ENCODE measurements at regions not wholly inside any gene's neighbourhood (a gene's known extent, or its start where the extent isn't known, plus 50 kb on each side); places are given as distances from the start of the nearest gene placed in this dataset.

DNA sequence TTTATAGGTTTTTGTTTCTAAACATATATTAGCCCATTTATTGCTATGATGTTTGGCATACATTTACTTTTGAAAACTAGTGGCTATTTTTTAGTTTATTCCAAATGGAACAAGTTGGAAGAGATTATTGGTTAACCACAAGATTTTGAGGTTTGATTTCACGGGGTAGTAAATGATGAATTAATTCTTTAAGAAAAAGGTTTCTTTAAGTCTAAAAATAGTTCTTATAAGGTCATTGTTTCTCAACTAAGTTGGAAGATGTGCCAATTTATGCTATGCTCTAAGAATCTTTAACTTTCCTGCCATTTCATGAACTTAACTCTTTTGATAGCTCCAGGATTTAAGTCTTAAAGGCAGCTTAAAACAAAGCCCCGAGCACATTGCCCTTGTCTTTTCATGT lies 183.8 kb downstream of the LMO4 start:
- DNase-seq: no peak

- DNase-seq: no peak
Observed at GRCh38 chr1:87513255-87513654, 184.6 kb downstream of the LMO4 start.

DNA sequence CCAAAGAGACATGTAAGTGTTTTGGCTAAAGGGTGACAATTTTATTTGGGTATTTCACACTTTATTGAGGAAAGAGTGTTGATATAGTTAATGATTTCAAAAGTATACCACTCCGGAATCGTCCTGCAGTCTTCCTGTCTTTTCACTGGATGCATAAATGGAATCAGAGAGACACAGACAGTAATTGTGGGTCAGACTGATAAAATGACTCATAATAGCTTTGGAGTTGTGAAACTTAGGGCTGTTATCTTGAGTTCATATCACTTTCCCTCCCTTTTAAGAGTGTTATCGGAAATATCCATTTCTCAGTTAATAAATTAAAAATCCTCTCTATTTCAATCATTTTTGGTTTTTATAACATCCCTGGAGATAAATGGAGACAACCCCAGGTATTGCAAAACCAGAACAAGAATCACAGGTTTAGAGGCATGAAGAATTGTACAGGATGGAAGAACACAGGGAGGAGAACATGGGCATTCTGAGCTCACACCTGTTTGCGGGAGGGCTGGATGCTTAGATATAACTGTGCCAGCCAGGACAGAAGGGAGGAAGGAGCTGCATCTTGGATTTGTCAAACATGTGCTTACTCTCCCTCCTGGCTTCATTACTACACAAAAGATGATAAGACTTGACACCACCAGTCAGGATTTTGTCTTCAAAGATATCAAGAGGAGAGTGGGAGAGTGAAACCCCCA lies 185.4 kb downstream of the LMO4 start:
- DNase-seq: no peak

DNA sequence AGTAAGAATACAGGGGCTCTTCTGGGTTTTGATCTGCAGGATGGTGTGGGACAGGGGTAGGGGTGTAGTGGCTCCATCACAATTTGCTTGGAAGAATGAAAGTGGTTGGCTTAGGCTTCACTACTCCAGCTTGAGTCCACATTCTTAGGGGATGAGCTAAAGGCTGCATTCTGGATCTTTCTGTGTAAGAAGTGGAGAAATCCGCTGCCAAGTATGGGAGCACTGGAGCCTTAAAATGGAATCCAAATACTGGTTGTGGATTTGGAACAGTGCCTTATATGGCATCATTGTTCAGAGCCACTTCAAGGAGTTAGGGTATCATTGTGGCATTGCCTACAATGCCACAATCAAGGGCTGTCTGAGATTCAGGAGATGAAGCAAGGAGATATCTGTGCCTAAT lies 187.1 kb downstream of the LMO4 start:
- no peak for DNase-seq

- DNase-seq: no peak
Observed at GRCh38 chr1:87518794-87519193, 190.1 kb downstream of the LMO4 start.

DNA sequence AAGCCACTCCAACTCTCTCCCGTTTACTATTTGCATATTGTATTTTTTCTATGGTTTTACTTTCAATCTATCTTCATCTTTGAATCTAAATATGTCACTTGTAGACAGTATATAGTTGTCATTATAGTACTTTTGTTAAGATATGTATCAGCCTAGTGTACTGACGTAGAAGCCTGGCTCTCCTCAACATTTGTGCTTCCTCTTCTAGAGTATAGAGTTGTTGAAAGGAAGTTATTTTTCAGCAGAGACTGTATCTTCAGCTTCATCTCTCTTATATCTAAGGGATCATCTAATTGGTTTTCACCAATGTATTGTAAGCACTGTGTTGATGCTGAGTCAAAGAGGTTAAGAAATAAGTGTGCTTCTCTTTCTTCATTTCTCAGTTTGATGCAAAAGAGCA lies 192.8 kb downstream of the LMO4 start:
- no peak for DNase-seq

GRCh38 chr1:87523466-87523865 lies 194.8 kb downstream of the LMO4 start:
- no peak for DNase-seq

DNA sequence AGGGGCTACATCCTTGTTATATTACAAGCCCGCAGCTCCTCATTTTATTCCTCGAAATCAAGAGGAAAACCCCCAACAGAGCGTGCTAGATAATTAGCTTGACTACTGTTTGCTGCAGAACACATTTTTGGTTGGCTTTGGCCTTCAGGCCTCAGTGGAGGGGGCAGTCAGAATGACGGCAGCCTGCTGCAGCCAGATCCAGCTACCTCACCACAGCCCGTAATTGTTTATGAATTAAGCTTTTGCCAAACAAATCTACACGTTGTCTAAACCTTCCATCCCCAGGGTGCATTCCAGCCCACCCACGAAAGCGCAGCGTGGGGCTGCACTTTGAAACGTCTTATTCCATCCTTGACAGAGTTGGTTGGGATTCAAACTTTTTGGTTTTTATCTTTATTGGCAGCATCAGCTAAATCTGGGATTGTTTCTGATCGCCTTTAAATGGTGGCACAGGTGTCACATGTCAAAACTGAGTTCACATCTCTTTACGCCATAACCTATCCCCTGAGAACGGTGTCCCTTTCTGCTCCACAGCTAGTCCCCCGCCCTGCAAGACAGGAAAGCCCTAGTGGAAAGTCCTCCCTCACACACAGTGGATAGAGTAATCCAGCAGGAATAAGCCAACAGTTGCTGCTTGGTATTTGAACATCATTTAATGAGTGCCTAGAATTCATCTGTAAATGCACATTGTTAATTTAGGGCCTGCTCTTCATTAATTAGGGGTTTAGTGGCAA lies 195.5 kb downstream of the LMO4 start:
- DNase-seq: no peak

DNA sequence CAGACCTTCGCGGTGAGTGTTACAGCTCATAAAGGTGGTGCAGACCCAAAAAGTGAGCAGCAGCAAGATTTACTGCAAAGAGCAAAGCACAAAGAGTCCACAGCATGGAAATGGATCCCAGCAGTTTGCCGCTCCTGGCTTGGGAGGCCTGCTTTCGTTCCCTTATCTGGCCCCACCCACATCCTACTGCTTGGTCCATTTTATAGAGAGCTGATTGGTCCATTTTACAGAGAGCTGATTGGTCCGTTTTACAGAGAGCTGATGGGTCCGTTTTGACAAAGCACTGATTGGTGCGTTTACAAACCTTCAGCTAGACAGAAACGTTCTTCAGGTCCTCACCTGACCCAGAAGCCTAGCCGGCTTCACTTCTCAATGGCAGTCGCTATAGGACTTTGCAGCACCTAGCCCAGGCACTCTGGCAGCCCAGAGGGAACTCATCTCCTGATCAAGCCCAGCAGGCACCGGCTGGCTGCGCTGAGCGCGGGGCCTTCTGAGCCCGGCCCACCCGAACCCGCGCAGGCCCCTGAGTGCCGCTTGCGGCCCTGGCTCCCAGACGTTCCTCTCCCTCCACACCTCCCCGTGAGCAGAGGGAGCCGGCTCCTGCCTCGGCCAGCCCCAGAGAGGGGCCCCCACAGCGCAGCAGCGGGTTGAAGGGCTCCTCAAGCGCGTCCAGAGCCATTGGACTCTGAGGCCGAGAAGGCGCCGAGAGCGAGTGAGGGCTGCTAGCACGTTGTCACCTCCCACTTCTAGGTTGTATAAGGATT lies 200.3 kb downstream of the LMO4 start:
- DNase-seq: no peak

DNA sequence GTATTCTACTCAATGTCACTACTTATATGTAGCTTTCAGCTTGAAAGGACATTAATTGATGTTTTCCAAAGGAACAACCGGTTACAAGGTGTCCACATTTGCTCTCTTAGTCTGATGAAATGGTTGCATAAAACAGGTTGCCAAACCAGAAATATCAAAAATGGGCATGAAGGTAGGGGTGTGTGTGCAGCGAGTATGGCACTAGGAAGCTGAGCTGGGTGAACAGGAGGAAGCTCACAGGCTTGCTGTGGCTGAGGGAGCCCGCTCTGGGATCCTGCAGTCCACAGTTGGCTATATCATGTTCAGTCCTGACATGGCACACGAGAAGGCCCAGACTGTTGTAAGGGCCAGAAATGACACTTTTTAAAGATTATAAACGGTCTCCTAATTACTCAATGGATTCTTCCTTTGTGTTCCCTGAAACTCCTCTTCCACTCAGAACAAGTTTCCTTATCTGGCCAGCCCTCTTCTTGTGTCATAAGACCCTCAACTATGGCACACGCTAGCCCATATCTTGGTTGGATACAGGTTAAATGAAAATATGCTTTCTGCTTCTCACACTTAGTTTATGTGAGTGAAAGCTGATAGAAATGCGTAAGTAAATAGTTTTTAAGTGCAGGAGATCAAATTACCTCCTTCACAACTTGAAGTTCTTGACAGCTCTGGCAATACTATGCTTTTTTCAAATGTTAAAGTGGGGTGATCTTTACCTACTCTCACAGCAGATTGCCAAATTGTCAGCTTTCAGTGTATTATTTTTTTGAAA lies 201.5 kb downstream of the LMO4 start:
- DNase-seq: no peak

DNA sequence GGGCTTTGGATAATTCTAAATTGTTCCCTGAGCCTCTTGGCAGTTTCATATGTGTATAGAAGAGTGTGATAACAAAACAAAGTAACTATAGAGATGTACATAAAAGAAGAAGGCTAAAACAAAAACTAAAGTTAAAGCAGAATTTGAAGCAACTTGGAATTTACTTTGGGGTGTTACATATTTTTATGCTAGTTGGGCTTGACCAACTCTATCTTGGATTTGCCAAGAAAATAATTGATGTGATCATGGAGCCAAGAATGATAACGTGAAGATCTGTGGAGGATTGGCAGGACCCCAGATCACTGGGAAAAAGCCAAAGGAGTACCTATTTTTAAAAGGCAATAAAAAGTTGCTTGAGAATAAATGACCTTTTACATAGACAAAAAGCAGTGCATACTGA lies 206.9 kb downstream of the LMO4 start:
- DNase-seq: no peak

- no peak for DNase-seq
Observed at GRCh38 chr1:87539147-87539546, 210.5 kb downstream of the LMO4 start.

DNA sequence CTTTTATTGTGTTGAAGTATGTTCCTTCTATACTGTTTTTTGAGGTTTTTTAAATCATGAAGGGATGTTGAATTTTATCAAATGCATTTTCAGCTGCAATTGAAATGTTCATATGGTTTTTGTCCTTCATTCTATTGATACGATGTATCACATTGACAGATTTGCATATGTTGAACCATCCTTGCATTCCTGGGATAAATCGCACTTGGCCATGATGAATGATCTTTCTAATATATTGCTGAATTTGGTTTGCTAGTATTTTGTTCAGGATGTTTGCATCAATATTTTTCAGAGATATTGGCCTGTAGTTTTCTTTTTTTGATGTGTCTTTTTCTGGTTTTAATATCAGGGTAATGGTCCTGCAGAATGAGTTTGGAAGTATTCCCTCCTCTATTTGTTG lies 214.0 kb downstream of the LMO4 start:
- DNase-seq: no peak

DNA sequence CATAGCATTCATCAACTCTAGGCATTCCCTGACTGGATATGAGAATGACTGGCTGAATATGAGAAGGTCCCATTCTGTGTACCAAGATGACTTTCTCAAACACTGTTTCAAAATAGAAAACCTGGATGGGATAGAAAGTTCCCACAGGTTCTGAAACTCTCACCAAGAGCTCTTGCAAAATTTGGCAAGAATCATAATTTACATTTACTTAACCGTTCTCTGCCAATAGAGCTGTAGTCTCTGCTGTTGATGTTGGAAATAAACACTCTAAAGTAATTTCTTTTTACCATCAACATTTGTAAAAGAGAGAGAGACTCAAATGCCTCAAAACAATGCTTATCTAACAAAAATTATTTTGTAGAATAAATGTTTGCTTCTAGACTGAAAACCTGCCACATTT lies 221.1 kb downstream of the LMO4 start:
- DNase-seq: no peak

GRCh38 chr1:87553511-87553910 lies 224.8 kb downstream of the LMO4 start:
- no peak for DNase-seq

DNA sequence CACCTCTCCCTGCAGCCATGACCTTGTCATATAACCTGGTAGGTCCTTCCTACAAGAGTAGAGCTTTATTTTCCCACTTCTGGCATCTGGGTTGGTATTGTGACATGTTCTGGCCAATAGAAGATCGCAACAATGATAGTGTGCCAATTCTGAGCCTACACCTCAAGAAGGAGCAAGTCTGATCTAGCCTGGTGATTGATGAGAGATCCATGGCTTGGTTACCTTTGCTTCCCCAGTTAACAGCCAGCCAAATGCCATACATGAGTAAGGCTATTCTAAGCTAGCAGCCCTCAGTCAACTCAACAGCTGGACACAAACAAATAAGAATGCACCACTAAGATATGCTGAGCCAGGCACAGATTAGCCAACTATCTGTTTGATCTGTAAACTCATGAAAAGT lies 226.7 kb downstream of the LMO4 start:
- DNase-seq: no peak

- no peak for DNase-seq
Observed at GRCh38 chr1:87556326-87556725, 227.6 kb downstream of the LMO4 start.

GRCh38 chr1:87558921-87559320 lies 230.2 kb downstream of the LMO4 start:
- no peak for DNase-seq

DNA sequence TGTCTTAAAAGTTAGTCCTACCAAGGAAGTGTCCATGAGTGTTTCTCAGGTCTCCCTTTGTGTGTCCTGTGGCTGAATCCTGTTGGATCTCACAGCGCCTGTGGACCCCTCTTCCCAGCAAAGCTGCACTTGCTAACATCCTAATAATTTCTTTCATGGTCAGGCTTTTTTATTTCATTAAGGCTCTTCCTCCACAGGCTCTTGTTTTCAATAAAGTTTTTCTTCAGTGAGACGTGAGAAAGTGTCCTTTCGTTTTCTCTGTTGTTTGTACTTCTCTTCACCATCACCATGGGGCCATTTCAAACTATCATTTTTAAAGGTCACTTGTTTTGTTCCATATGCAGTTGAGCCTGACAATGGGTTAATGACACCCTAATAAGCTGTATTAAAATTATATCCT lies 231.5 kb downstream of the LMO4 start:
- DNase-seq: no peak

DNA sequence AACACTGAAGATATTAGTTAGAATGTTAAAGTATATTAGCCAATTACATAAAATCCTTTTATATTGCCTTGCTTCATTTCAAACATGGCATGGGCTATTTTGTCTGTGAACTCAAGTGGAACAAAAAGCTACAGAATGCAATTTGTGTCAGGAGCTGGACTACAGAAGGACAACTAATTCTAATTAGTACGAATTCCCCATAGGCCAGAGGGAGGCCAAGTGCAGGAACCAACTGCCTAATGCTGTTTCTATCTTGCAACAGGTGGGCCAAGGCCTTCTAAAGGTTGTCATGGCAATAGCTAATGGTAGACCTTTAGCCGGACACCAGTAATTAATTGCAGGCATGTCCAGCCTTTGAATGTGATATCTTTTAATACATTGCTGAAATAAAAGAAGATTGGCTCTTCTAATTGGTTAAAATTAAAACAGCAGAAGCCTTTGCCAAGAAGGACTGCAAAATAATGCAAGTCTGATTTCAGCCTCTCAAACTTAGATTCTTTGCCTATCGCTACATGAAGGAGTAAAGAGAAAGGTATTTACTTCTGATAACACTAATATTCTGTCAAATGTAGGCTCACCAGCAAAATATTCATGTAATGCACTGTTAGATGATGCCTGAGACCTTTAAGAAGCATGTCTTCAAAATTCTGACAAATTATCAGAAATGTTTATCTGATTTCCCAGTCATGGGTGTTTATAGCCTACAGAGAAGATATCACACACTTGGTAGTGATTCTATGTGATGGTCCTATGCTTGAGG lies 232.1 kb downstream of the LMO4 start:
- no peak for DNase-seq

DNA sequence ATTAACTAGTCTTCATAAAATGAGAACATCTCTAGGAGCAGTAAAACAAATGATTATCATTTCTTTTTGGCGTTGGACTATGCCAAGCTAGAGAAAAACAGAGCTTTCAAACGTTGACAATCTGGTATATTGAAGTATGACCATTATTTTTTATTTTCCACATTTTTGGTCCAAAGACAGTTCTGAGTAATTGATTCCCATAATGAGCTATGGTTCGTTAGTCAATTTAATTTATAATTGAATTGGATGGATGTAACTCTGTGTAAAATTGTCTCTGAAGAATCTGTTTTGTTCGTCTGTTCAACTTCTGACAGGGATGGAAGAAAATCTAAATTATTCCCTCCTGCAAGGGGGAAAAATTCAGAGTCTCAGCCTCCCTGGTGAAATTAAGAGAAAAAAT lies 234.5 kb downstream of the LMO4 start:
- no peak for DNase-seq

GRCh38 chr1:87565861-87566260 lies 237.2 kb downstream of the LMO4 start:
- no peak for DNase-seq

DNA sequence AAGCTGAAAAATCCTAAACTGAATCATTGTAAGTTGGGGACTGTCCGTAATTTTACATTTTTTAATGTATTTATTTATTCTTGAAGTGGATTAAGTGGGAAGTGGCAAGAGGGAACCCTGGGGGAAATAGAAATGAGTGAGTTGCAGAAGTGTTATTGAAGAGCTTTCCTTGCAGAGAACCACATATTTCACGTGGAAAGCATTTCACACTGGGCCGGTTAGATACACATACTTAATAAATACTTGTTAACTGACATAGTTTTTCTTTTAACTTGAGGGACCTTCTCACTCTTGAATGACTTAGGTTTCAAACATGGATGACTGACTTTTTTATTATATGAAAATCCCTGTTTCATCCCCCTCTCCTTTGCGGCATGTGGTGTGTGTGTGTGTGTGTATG lies 239.3 kb downstream of the LMO4 start:
- no peak for DNase-seq

Data from NCI-H1436 (cell line).